Type B pancreatic cell (in vitro differentiated cells): ENCODE measurements at regions not wholly inside any gene's neighbourhood (a gene's known extent, or its start where the extent isn't known, plus 50 kb on each side); places are given as distances from the start of the nearest gene placed in this dataset.

Source experiments
- DNase-seq: peaks from one replicate; pipeline ENCODE4 v3.0.0; 2021; ENCODE audit warnings: mixed read lengths; ENCODE audit not compliant: unreplicated experiment; ENCODE audit errors: extremely low spot score
- H3K27ac Mint-ChIP-seq: 2 replicates; pipeline ENCODE4 v1.8.0; 2021; ENCODE audit warnings: mild to moderate bottlenecking, mixed read lengths
- H3K27me3 Mint-ChIP-seq: 2 replicates; pipeline ENCODE4 v1.8.0; 2021; ENCODE audit warnings: mixed read lengths
- H3K36me3 Mint-ChIP-seq: 2 replicates; pipeline ENCODE4 v1.8.0; 2021; ENCODE audit warnings: mixed read lengths
- H3K4me1 Mint-ChIP-seq: one replicate; pipeline ENCODE4 v1.8.0; 2021; ENCODE audit warnings: mixed read lengths; ENCODE audit not compliant: unreplicated experiment
- H3K4me3 Mint-ChIP-seq: 2 replicates; pipeline ENCODE4 v1.8.0; 2021; ENCODE audit warnings: mild to moderate bottlenecking, mixed read lengths
- H3K9me3 Mint-ChIP-seq: 2 replicates; pipeline ENCODE4 v1.8.0; 2021; ENCODE audit warnings: mixed read lengths
- TF ChIP-seq, protein P1 (sequence below): fragments of 200-600 bp; sonication (generic); conservative IDR thresholded peaks from 2 replicates; pipeline ENCODE4 v1.5.0; 2021; ENCODE audit warnings: antibody characterized with exemption, mild to moderate bottlenecking

DNA sequence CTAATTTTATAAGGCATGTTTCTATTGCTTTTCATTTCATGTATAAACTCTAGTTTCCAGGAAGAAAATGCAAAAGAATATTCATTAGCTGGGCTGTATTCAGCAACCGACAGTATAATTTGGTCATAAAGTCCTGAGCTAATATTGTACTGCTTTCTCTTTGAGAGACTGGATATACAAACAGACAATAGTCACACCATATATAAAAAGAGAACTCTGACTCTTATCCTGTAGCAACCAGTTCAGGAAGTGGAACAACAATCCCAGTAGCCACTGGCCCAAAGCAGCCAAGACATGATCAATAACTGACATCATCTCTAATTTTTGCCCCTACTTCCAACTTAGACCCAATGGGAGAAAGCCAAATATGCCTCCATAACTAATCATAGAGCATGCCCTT, 160.8 kb downstream of the FSIP2 start:
- no peak overlapping the region for H3K4me3 Mint-ChIP-seq
- H3K27ac Mint-ChIP-seq = no peak overlapping the region
- no peaks in the 10 kb centered on the region for H3K9me3 Mint-ChIP-seq
- no peaks in the 10 kb centered on the region for H3K36me3 Mint-ChIP-seq
- no peak for DNase-seq
- TF ChIP-seq, protein P1, sequence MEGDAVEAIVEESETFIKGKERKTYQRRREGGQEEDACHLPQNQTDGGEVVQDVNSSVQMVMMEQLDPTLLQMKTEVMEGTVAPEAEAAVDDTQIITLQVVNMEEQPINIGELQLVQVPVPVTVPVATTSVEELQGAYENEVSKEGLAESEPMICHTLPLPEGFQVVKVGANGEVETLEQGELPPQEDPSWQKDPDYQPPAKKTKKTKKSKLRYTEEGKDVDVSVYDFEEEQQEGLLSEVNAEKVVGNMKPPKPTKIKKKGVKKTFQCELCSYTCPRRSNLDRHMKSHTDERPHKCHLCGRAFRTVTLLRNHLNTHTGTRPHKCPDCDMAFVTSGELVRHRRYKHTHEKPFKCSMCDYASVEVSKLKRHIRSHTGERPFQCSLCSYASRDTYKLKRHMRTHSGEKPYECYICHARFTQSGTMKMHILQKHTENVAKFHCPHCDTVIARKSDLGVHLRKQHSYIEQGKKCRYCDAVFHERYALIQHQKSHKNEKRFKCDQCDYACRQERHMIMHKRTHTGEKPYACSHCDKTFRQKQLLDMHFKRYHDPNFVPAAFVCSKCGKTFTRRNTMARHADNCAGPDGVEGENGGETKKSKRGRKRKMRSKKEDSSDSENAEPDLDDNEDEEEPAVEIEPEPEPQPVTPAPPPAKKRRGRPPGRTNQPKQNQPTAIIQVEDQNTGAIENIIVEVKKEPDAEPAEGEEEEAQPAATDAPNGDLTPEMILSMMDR = no peak
- H3K27me3 Mint-ChIP-seq = no peaks in the 10 kb centered on the region
- H3K4me1 Mint-ChIP-seq = no peaks in the 10 kb centered on the region

DNA sequence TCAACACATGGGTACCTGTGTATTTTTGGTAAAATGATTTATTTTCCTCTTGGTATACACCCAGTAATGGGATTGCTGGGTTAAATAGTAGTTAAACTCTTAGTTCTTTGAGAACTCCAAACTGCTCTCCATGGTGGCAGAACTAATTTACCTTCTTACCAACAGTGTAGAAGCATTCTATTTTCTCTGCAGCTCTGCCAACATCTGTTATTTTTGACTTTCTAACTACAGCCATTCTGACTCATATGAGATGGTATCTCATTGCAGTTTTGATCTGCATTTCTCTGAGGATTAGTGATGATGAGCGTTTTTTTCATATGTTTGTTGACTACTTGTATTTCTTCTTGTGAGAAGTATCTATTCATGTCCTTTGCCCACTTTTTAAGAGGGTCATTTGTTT, 180.6 kb downstream of the FSIP2 start:
- H3K27me3 Mint-ChIP-seq = no peaks in the 10 kb centered on the region
- TF ChIP-seq, protein P1 = no peak
- no peaks in the 10 kb centered on the region for H3K9me3 Mint-ChIP-seq
- no peaks in the 10 kb centered on the region for H3K4me1 Mint-ChIP-seq
- no peak for DNase-seq
- H3K27ac Mint-ChIP-seq = no peak overlapping the region
- no peaks in the 10 kb centered on the region for H3K36me3 Mint-ChIP-seq
- no peak overlapping the region for H3K4me3 Mint-ChIP-seq

DNA sequence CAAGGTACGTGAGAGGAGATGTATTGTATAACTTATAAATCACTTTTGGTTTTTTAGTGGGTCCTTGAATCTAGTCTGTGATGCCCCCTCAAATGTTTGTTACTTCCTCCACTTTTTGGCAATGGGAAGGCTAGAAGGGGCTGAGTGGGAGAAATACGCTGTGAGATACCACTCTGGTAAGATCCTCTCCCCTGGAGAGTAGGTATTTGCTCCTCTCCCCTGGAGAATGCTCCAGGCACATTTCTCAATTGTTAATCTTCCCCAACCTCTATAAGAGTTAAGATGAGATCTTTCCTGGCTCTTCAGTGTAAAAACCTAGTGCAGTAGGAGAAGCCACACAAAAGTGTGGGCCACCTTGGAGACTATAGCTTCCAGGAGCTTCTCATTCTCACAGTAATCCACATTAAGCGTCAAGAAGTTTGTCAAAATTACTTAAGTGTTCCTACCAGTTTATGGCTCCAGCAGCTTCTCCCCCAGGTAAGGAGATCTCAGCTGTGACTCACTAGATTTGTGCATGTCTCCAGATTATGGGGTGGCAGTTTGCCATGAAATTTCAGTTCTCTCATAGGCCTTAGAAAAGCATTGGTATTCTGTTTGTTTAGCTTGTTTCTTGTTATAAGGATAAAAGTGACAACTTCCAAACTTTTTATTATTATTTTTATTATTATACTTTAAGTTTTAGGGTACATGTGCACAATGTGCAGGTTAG, 182.6 kb downstream of the FSIP2 start:
- Mint-ChIP-seq H3K9me3 (no peaks in the 10 kb centered on the region), H3K27ac (no peak overlapping the region), H3K36me3 (no peaks in the 10 kb centered on the region), H3K4me3 (no peak overlapping the region), H3K4me1 (no peaks in the 10 kb centered on the region), H3K27me3 (no peaks in the 10 kb centered on the region)
- DNase-seq = no peak
- TF ChIP-seq, protein P1 = no peak

DNA sequence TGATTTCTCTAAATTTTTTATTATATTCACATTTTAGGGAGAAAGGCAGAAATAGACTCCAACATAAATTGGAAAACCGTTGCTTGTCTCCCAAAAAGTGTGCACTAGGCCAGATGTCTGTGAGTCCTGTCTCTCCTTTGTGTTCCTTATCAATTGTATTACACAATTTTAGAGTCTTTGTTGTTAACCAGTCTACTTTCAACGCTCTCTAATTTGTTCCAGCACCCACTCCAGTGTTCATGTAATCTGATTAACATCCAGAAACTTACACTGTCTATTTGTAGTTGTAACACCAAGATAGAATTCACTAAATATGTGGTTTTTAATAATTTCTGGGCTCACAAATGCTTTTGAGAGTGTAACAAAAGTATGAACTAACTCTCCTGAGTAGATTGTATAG, 195.6 kb downstream of the FSIP2 start:
- TF ChIP-seq, protein P1 = no peak
- Mint-ChIP-seq H3K27me3 (no peaks in the 10 kb centered on the region), H3K36me3 (no peaks in the 10 kb centered on the region), H3K27ac (no peak overlapping the region), H3K4me3 (no peak overlapping the region), H3K4me1 (no peaks in the 10 kb centered on the region), H3K9me3 (no peaks in the 10 kb centered on the region)
- no peak for DNase-seq

DNA sequence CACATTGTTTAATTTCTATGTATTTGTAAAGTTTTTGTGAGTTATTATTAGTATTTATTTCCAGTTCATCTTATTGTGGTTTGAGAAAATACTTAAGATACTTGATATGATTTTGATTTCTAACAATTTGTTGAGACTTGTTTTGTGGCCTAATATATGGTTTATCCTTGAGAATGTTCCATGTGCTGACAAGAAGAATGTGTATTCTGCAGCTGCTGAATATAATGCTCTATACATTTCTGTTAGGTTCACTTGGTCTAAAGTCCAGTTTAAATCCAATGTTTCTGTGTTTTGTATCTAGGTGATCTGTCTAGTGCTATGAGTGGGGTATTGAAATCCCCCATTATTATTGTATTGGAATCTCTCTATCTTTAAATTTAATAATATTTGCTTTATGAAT, 201.3 kb downstream of the FSIP2 start:
- Mint-ChIP-seq H3K4me1 (no peaks in the 10 kb centered on the region), H3K4me3 (no peak overlapping the region), H3K36me3 (no peaks in the 10 kb centered on the region), H3K27me3 (no peaks in the 10 kb centered on the region), H3K27ac (no peak overlapping the region), H3K9me3 (no peaks in the 10 kb centered on the region)
- TF ChIP-seq, protein P1 = no peak
- no peak for DNase-seq

DNA sequence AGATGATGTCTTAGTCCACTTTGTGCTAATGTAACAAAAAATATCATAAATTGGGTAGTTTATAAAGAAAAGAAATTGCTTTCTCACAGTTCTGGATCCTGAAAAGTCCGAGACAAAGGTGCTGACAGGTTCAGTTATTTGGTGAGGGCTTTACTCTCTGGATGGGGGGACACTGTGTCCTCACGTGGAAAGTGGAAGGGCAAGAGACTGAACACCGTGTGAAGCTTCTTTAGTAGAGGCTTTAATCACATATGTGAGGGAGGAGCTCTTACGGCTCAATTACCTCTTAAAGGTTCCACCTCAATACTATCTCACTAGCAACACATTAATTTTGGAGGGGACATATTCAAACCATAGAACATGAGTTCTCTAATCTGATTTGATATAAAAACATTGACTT, 204.3 kb downstream of the FSIP2 start:
- H3K4me3 Mint-ChIP-seq = no peak overlapping the region

More for the DNA sequence above, 204.3 kb downstream of the FSIP2 start:
- no peaks in the 10 kb centered on the region for H3K9me3 Mint-ChIP-seq
- no peaks in the 10 kb centered on the region for H3K4me1 Mint-ChIP-seq
- H3K27me3 Mint-ChIP-seq = no peaks in the 10 kb centered on the region
- no peak overlapping the region for H3K27ac Mint-ChIP-seq
- no peak for DNase-seq
- H3K36me3 Mint-ChIP-seq = no peaks in the 10 kb centered on the region
- TF ChIP-seq, protein P1 = no peak
